ENCODE measurements at regions not wholly inside any gene's neighbourhood (a gene's known extent, or its start where the extent isn't known, plus 50 kb on each side); places are given as distances from the start of the nearest gene placed in this dataset.
"Not testable (repeated sequence)": the region's sequence is repeated elsewhere in the genome, so short reads cannot be mapped to it uniquely, and the experiment has no call there.

- DNase-seq: not testable (repeated sequence)
Observed at GRCh38 chr2:37722971-37723370, 51.5 kb upstream of the CDC42EP3 start.

DNA sequence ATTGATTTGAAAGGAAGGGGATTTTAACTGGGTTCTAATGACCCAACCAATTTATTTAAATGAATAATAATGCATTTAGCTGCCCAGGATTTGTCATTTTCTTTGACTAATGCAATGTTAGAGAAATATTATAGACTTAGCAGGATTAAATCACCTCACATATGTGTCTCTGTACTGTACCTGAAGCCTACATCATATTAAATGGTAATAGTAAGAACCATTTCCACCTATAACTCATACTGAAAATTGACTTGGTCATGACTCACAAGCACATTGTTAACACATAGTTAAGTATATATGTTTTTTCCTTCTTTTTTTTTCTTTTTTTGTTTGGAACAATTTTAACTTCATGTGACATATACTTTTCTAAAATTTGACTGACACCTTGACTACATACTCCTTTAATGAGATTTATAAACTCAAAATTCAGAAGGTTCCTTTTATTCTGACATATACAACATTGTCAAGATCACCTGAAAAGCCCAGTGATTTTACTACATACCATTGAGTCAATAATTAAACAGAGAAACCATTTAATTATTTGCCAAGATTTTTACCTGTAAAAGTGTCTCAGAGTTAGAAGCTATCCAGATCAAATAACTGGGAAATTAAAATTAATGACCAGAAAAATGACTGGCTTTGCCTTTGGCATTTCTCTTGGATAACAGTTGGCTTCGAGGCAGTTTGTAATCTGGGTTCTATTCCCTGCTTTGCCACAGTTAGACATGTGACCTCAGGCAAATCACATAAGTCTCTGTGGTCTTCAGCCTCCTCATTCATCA is 58.8 kb upstream of the CDC42EP3 start:
- DNase-seq: no peak

- not testable (repeated sequence) for DNase-seq
Observed at GRCh38 chr2:37732412-37732811, 61.0 kb upstream of the CDC42EP3 start.

GRCh38 chr2:37733251-37733650 is 61.8 kb upstream of the CDC42EP3 start:
- no peak for DNase-seq

- not testable (repeated sequence) for DNase-seq
Observed at GRCh38 chr2:37733955-37734354, 62.5 kb upstream of the CDC42EP3 start.

- not testable (repeated sequence) for DNase-seq
Observed at GRCh38 chr2:37734891-37735523, 63.6 kb upstream of the CDC42EP3 start.

- not testable (repeated sequence) for DNase-seq
Observed at GRCh38 chr2:37735524-37735910, 64.1 kb upstream of the CDC42EP3 start.

GRCh38 chr2:37737507-37737906 is 66.1 kb upstream of the CDC42EP3 start:
- no peak for DNase-seq

GRCh38 chr2:37738266-37738885 is 66.9 kb upstream of the CDC42EP3 start:
- no peak for DNase-seq

DNA sequence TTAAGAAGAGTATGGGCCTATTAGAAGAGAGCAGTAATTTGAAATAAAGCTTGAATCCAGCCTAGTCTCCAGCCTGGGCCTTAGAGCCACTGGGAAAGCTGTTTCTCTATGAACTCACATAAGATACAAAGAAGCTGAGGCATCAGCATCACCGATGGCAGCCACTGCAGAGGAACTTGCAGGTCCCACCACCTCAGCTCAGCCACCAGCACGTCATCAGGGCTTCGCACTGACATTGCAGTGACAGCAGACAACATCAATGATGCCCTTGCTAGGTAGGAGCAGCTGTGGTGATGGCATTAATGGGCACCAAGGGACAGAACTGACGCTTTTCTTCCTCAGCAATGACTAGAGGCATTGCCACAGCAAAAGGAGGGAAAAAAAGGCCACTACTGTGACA is 67.7 kb upstream of the CDC42EP3 start:
- no peak for DNase-seq

- DNase-seq: no peak
Observed at GRCh38 chr2:37740164-37740739, 68.8 kb upstream of the CDC42EP3 start.

DNA sequence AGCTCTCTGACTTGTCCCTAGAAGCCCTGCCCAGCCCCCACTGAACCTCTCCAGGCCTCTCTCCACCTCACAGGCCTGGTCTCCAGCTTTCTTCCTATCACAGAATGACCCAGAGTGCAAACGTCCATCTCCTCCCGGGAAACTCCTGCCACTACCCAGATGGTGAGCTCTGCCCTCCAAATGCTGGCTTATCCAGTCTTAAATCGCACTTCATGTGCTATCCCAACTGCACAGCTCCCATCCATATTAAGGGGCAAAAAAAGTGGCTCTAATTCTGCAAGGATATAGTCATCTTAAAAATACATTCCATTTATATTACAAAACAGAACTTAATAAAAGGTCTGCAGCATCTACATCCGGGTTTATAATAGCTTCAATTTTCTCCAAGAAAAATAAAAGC is 70.8 kb upstream of the CDC42EP3 start:
- no peak for DNase-seq

DNA sequence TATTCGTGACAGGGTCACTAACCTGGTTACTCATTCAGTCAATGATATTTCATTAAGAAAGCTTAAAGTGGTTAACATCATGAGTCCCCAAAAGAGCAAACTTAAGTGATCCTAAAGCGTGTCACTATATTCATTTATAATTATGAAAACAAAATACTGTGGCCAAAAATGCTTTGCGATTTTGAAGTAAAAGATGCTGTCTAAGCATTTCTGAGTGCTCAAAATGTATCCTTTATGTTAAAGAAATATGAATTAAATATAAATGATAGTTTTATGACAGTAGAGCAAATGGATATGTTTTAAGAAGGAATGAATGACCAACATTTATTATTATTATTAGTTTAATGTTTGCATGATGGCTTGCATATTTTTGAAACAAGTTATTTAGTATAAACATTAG is 72.6 kb upstream of the CDC42EP3 start:
- DNase-seq: no peak

DNA sequence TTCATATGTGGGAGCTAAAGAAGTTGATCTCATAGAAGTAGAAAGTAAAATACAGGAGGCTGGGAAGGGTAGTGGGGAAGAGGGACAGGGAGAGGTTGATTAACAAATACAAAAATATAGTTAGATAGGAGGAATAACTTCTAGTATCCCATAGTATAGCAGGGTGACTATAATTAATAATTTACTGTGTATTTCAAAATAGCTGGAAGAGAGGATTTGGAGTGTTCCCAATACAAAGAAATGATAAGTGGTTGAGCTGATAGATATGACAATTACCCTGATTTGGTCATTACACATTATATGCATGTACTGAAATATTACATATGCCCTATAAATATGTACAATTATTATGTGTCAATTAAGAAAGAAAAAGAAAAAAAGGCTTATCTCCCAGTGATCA is 73.5 kb upstream of the CDC42EP3 start:
- not testable (repeated sequence) for DNase-seq

- not testable (repeated sequence) for DNase-seq
Observed at GRCh38 chr2:37746011-37746410, 74.6 kb upstream of the CDC42EP3 start.

GRCh38 chr2:37746883-37747282 is 75.4 kb upstream of the CDC42EP3 start:
- DNase-seq: no peak

DNA sequence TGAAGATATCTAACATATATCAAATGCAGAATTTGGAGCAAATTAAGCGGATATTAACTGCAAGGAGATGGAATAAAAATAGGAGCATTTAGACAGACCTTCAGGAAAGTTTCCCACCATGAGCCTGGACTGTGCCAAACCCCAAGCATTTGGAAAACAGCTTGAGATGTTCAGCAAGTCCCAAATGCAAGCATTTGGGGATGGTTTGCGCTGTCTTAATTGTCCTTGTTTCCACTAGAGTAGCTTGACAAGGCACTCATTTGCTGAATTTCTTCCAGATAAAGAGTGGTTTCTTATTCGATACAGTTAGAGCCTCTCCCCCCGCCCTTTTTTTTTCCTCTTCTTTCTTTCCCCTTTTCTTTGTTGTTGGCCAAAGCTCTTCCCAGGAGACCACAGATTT is 77.1 kb upstream of the CDC42EP3 start:
- DNase-seq: no peak

- DNase-seq: not testable (repeated sequence)
Observed at GRCh38 chr2:37750286-37750685, 78.8 kb upstream of the CDC42EP3 start.

- no peak for DNase-seq
Observed at GRCh38 chr2:37752766-37753165, 81.3 kb upstream of the CDC42EP3 start.

DNA sequence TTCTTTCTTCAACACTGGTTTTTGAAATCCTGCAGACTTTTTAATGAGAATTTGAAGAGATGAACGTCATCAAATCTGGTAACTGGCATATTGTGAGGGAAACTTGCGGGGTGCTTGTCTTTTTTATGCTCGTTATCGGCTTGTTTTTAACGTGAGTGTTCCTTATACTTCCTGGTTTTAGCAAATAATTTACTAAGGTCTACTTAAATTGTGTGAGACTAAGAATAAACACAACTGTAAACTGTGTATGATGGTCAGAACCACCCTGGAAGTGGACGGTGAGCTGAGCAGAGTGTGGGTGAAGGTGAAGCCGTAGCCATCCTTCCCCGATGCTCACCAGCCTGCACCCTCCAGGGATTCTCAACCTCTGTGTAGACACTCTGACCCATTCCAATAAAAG is 82.3 kb upstream of the CDC42EP3 start:
- DNase-seq: no peak

DNA sequence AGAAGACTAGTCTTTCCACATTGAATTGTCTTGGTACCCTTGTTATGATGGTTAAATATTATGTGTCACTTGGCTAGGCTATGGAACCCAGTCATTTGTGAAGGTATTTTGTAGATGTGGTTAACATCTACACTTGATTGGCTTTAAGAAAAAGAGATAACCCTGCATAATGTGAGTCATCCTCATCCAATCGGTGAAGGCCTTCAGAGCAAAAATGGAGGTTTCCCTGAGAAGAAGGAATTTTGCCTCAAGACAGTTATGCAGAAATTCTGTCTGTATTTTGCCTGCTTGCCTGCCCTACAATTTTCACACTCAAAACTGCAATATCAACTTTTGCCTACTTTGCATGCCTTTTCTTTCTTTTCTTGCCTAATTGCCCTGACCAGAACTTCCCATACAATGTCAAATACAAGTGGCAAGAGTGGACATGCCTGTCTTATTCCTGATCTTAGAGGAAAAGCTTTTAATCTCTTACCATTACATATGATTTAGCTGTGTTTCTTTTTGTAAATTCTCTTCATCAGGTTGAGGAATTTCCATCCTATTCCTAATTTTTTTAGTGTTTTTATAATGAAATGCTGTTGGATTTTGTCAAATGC is 84.6 kb upstream of the CDC42EP3 start:
- DNase-seq: not testable (repeated sequence)

GRCh38 chr2:37757456-37757855 is 86.0 kb upstream of the CDC42EP3 start:
- not testable (repeated sequence) for DNase-seq

- not testable (repeated sequence) for DNase-seq
Observed at GRCh38 chr2:37758141-37758601, 86.7 kb upstream of the CDC42EP3 start.
